ENCODE measurements at regions not wholly inside any gene's neighbourhood (a gene's known extent, or its start where the extent isn't known, plus 50 kb on each side); places are given as distances from the start of the nearest gene placed in this dataset.

- no peak overlapping the region for H3K4me3 Mint-ChIP-seq
- peaks cover 3% of the 10 kb centered on the region for H3K27me3 Mint-ChIP-seq (ENCODE audit: insufficient read depth)
- no peak for DNase-seq (ENCODE audit: low spot score)
- no peaks in the 10 kb centered on the region for H3K4me1 Mint-ChIP-seq (ENCODE audit: low read depth)
- H3K9me3 Mint-ChIP-seq, result no peaks in the 10 kb centered on the region
- intact Hi-C loops (cut with micrococcal nuclease), result no loop called here
- no peaks in the 10 kb centered on the region for H3K36me3 Mint-ChIP-seq (ENCODE audit: low read depth)
- no peak overlapping the region for H3K27ac Mint-ChIP-seq
Measured at GRCh38 chr12:69015017-69015416, 82.0 kb upstream of the CPM start.

- H3K4me1 Mint-ChIP-seq (ENCODE audit: low read depth), result no peaks in the 10 kb centered on the region
- no peak overlapping the region for H3K27ac Mint-ChIP-seq
- H3K9me3 Mint-ChIP-seq, result no peaks in the 10 kb centered on the region
- no peak for DNase-seq (ENCODE audit: low spot score)
- H3K36me3 Mint-ChIP-seq (ENCODE audit: low read depth), result no peaks in the 10 kb centered on the region
- no peaks in the 10 kb centered on the region for H3K27me3 Mint-ChIP-seq (ENCODE audit: insufficient read depth)
- H3K4me3 Mint-ChIP-seq, result no peak overlapping the region
- intact Hi-C loops (cut with micrococcal nuclease), result no loop called here
Measured at GRCh38 chr12:69015831-69016230, 82.9 kb upstream of the CPM start.

- Mint-ChIP-seq H3K27ac (no peak overlapping the region), H3K36me3 (ENCODE audit: low read depth) (no peaks in the 10 kb centered on the region), H3K4me1 (ENCODE audit: low read depth) (no peaks in the 10 kb centered on the region), H3K9me3 (no peaks in the 10 kb centered on the region), H3K27me3 (ENCODE audit: insufficient read depth) (peaks cover 3% of the 10 kb centered on the region), H3K4me3 (no peak overlapping the region)
- intact Hi-C loops (cut with micrococcal nuclease), result no loop called here
- no peak for DNase-seq (ENCODE audit: low spot score)
Measured at GRCh38 chr12:69019082-69019481, 86.1 kb upstream of the CPM start.

- H3K4me3 Mint-ChIP-seq, result no peak overlapping the region
- no peak for DNase-seq (ENCODE audit: low spot score)
Measured at GRCh38 chr12:69019910-69020309, 86.9 kb upstream of the CPM start.

GRCh38 chr12:69022674-69023073 is 89.7 kb upstream of the CPM start:
- no peak overlapping the region for H3K4me3 Mint-ChIP-seq
- H3K27me3 Mint-ChIP-seq (ENCODE audit: insufficient read depth), result peaks cover 10% of the 10 kb centered on the region
- no peaks in the 10 kb centered on the region for H3K9me3 Mint-ChIP-seq
- intact Hi-C loops (cut with micrococcal nuclease), result no loop called here
- DNase-seq (ENCODE audit: low spot score), result no peak
- H3K27ac Mint-ChIP-seq, result no peak overlapping the region
- no peaks in the 10 kb centered on the region for H3K4me1 Mint-ChIP-seq (ENCODE audit: low read depth)
- no peaks in the 10 kb centered on the region for H3K36me3 Mint-ChIP-seq (ENCODE audit: low read depth)

More at GRCh38 chr12:69019910-69020309, 86.9 kb upstream of the CPM start:
- no peaks in the 10 kb centered on the region for H3K9me3 Mint-ChIP-seq
- intact Hi-C loops (cut with micrococcal nuclease), result no loop called here
- no peaks in the 10 kb centered on the region for H3K36me3 Mint-ChIP-seq (ENCODE audit: low read depth)
- no peaks in the 10 kb centered on the region for H3K4me1 Mint-ChIP-seq (ENCODE audit: low read depth)
- H3K27ac Mint-ChIP-seq, result no peak overlapping the region
- H3K27me3 Mint-ChIP-seq (ENCODE audit: insufficient read depth), result peaks cover 3% of the 10 kb centered on the region

- no peak for DNase-seq (ENCODE audit: low spot score)
- Mint-ChIP-seq H3K36me3 (ENCODE audit: low read depth) (no peaks in the 10 kb centered on the region), H3K4me3 (no peak overlapping the region), H3K27me3 (ENCODE audit: insufficient read depth) (peaks cover 11% of the 10 kb centered on the region), H3K9me3 (no peaks in the 10 kb centered on the region), H3K4me1 (ENCODE audit: low read depth) (no peaks in the 10 kb centered on the region), H3K27ac (no peak overlapping the region)
- intact Hi-C loops (cut with micrococcal nuclease), result no loop called here
Measured at GRCh38 chr12:69023840-69024239, 90.9 kb upstream of the CPM start.

GRCh38 chr12:69024413-69024812 is 91.4 kb upstream of the CPM start:
- no peak overlapping the region for H3K27ac Mint-ChIP-seq
- peaks cover 11% of the 10 kb centered on the region for H3K27me3 Mint-ChIP-seq (ENCODE audit: insufficient read depth)
- intact Hi-C loops (cut with micrococcal nuclease), result no loop called here
- no peak overlapping the region for H3K4me3 Mint-ChIP-seq
- H3K9me3 Mint-ChIP-seq, result no peaks in the 10 kb centered on the region
- no peaks in the 10 kb centered on the region for H3K4me1 Mint-ChIP-seq (ENCODE audit: low read depth)
- DNase-seq (ENCODE audit: low spot score), result no peak
- H3K36me3 Mint-ChIP-seq (ENCODE audit: low read depth), result no peaks in the 10 kb centered on the region

GRCh38 chr12:69024907-69025306 is 91.9 kb upstream of the CPM start:
- no peaks in the 10 kb centered on the region for H3K9me3 Mint-ChIP-seq
- H3K27me3 Mint-ChIP-seq (ENCODE audit: insufficient read depth), result peaks cover 11% of the 10 kb centered on the region
- H3K36me3 Mint-ChIP-seq (ENCODE audit: low read depth), result no peaks in the 10 kb centered on the region
- intact Hi-C loops (cut with micrococcal nuclease), result no loop called here
- DNase-seq (ENCODE audit: low spot score), result no peak
- H3K4me1 Mint-ChIP-seq (ENCODE audit: low read depth), result no peaks in the 10 kb centered on the region
- H3K27ac Mint-ChIP-seq, result no peak overlapping the region
- H3K4me3 Mint-ChIP-seq, result no peak overlapping the region

GRCh38 chr12:69026336-69026735 is 93.4 kb upstream of the CPM start:
- DNase-seq (ENCODE audit: low spot score), result no peak
- Mint-ChIP-seq H3K27me3 (ENCODE audit: insufficient read depth) (peaks cover 11% of the 10 kb centered on the region), H3K4me3 (no peak overlapping the region), H3K36me3 (ENCODE audit: low read depth) (no peaks in the 10 kb centered on the region), H3K4me1 (ENCODE audit: low read depth) (no peaks in the 10 kb centered on the region), H3K9me3 (no peaks in the 10 kb centered on the region), H3K27ac (no peak overlapping the region)
- intact Hi-C loops (cut with micrococcal nuclease), result no loop called here

GRCh38 chr12:69027411-69027881 is 94.5 kb upstream of the CPM start:
- Mint-ChIP-seq H3K4me3 (no peak overlapping the region), H3K27ac (no peak overlapping the region), H3K36me3 (ENCODE audit: low read depth) (no peaks in the 10 kb centered on the region), H3K4me1 (ENCODE audit: low read depth) (no peaks in the 10 kb centered on the region), H3K27me3 (ENCODE audit: insufficient read depth) (peaks cover 11% of the 10 kb centered on the region), H3K9me3 (no peaks in the 10 kb centered on the region)
- intact Hi-C loops (cut with micrococcal nuclease), result no loop called here
- no peak for DNase-seq (ENCODE audit: low spot score)

GRCh38 chr12:69028941-69029729 is 96.2 kb upstream of the CPM start:
- peaks cover 9% of the 10 kb centered on the region for H3K27me3 Mint-ChIP-seq (ENCODE audit: insufficient read depth)
- H3K36me3 Mint-ChIP-seq (ENCODE audit: low read depth), result no peaks in the 10 kb centered on the region
- H3K4me3 Mint-ChIP-seq, result no peak overlapping the region
- no peaks in the 10 kb centered on the region for H3K9me3 Mint-ChIP-seq
- no peaks in the 10 kb centered on the region for H3K4me1 Mint-ChIP-seq (ENCODE audit: low read depth)
- H3K27ac Mint-ChIP-seq, result no peak overlapping the region
- DNase-seq (ENCODE audit: low spot score), result no peak
- intact Hi-C loops (cut with micrococcal nuclease), result no loop called here

- Mint-ChIP-seq H3K27me3 (ENCODE audit: insufficient read depth) (peaks cover 7% of the 10 kb centered on the region), H3K9me3 (no peaks in the 10 kb centered on the region), H3K36me3 (ENCODE audit: low read depth) (no peaks in the 10 kb centered on the region), H3K4me1 (ENCODE audit: low read depth) (no peaks in the 10 kb centered on the region), H3K27ac (no peak overlapping the region), H3K4me3 (no peak overlapping the region)
- intact Hi-C loops (cut with micrococcal nuclease), result no loop called here
- no peak for DNase-seq (ENCODE audit: low spot score)
Measured at GRCh38 chr12:69030321-69030720, 97.3 kb upstream of the CPM start.

- Mint-ChIP-seq H3K27ac (no peak overlapping the region), H3K4me3 (no peak overlapping the region), H3K9me3 (no peaks in the 10 kb centered on the region), H3K4me1 (ENCODE audit: low read depth) (no peaks in the 10 kb centered on the region), H3K27me3 (ENCODE audit: insufficient read depth) (no peaks in the 10 kb centered on the region), H3K36me3 (ENCODE audit: low read depth) (no peaks in the 10 kb centered on the region)
- DNase-seq (ENCODE audit: low spot score), result no peak
- intact Hi-C loops (cut with micrococcal nuclease), result no loop called here
Measured at GRCh38 chr12:69036533-69036932, 103.6 kb upstream of the CPM start.

GRCh38 chr12:69036999-69037398 is 104.0 kb upstream of the CPM start:
- H3K27me3 Mint-ChIP-seq (ENCODE audit: insufficient read depth), result no peaks in the 10 kb centered on the region
- DNase-seq (ENCODE audit: low spot score), result no peak
- H3K9me3 Mint-ChIP-seq, result no peaks in the 10 kb centered on the region
- no peaks in the 10 kb centered on the region for H3K36me3 Mint-ChIP-seq (ENCODE audit: low read depth)
- intact Hi-C loops (cut with micrococcal nuclease), result no loop called here
- no peak overlapping the region for H3K4me3 Mint-ChIP-seq
- no peak overlapping the region for H3K27ac Mint-ChIP-seq
- H3K4me1 Mint-ChIP-seq (ENCODE audit: low read depth), result no peaks in the 10 kb centered on the region
